GM21737 (cell line): ENCODE measurements at regions not wholly inside any gene's neighbourhood (a gene's known extent, or its start where the extent isn't known, plus 50 kb on each side); places are given as distances from the start of the nearest gene placed in this dataset.
"Not testable (repeated sequence)": the region's sequence is repeated elsewhere in the genome, so short reads cannot be mapped to it uniquely, and the experiment has no call there.

Experiments used
- ATAC-seq: cut with Tn5 transposase; IDR thresholded peaks from one replicate; pipeline ENCODE4 v1.9.1; 2021; ENCODE audit warnings: mild to moderate bottlenecking, moderate library complexity; ENCODE audit not compliant: unreplicated experiment

GRCh38 chr4:81740487-81740886 lies 268.8 kb upstream of the RASGEF1B start:
- ATAC-seq = no peak

GRCh38 chr4:81738891-81739290 lies 267.2 kb upstream of the RASGEF1B start:
- no peak for ATAC-seq

DNA sequence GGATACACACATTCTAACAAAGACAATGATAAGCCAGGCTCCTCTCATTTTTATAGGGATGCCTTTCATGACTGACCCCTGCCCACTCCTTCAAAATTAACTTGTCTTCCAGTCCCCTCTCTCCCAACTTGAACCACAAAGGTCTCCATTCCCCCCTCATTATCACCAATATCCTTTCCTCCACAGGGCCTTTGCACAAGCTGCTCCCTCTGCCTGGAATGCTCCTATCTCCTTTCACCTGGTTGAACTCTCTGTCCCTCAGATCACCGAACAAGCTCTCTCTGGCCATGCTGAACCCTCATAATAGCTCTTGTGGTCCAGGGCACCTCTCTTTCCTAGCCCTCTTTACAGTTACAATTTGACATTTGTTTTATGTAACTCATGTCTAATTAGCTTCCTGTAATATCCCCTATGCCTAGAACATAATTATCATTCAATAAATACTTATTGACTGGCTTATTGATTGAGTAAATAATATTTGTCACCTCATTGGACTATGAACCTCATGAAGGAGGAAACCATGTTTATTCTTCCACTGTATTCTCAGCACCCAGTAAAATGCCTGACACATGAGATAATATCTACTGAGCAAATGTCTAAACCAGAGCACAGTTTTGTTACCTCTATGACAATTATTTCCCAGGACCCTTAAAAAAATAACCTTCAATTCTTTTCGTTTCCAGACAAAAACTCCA lies 266.3 kb upstream of the RASGEF1B start:
- ATAC-seq = no peak

GRCh38 chr4:81736324-81736723 lies 264.6 kb upstream of the RASGEF1B start:
- no peak for ATAC-seq

DNA sequence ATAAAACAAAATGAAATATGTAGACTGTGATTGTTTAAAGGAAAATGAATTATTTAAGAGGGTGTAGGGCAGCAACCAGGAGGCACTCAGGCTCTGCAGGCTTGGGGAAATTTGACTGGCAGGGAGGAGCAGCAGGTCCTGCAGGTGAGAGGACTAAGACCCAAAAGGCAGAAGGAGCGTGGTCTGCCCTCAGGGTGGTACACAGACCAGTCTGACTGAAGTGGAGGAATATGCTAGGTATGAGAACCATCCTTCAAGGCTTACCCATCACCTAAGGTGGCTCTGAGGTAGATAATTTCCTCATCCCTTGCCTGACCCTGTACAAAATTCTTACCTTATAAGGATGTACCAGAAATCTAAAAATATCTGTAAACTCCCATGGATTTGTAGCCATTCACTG lies 261.3 kb upstream of the RASGEF1B start:
- no peak for ATAC-seq

- peak; percentile 97 for ATAC-seq
Measured at GRCh38 chr4:81724925-81725329, 253.2 kb upstream of the RASGEF1B start.

DNA sequence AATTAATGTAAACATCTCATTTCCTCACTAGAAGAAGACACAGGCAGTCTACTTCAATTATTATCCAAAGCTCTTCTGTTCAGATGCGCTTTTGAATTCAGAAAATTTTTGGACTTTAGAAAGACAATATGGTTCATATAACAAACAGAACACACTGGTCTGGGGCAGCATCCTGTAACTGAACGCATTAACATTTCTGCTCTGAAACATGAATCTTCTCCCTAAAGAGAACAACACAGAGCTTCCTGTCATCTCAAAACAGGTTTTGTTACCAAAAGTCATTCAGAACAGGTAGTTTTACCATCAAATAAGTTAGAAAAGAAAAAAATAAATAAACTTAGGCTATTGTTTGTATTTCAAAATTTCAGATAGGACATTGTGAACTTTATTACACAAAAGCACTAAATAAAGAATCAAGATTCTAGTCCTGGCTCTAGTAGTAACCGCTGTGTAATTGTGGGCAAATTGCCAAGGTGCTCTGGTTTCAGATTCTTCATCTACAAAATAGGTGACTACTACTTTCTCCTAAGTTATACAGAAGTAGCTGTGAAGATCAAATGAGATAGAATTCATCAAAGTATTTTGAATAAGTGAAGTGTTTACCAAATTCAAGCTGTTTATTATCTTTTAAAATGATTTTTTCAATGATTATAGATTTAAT lies 252.3 kb upstream of the RASGEF1B start:
- no peak for ATAC-seq

DNA sequence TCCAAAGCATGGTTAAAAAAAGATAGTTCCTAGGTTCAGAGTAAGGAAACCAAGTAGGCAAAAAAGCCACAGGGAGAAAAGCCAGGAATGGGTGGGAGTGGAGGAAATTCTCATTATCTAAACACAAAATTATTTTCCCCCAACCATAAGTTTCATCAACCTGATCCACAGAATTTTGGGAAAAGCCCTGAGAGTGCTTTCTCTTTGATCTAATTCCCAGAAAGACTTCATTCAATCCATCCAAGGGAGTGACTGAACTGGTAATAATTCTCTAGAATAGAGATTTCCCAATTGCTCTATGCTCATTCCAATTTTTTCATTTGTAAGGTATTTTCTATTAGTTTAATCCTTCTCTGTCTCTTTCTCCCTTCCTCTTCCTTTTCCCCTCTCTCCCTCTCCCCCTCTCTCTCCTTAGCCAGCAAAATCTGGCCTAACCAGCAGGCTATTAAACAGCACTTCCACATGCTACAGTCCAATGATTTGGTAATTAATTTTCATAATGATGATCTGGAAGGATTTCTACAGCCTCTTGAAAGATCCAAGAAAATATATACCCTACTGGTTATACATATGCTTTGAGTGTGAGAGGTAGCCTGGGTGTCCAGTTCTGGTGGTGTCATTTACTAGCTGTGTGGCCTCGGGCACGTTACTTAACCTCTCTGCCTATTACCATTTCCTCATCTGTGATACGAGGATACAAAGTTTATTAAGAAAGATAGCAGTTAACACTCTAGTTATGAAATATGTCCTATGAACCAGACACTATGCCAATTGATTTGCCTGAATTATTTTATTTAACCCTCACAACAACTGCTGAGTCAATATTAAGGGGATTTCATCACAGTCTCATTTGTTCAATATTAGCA lies 251.5 kb upstream of the RASGEF1B start:
- no peak for ATAC-seq

DNA sequence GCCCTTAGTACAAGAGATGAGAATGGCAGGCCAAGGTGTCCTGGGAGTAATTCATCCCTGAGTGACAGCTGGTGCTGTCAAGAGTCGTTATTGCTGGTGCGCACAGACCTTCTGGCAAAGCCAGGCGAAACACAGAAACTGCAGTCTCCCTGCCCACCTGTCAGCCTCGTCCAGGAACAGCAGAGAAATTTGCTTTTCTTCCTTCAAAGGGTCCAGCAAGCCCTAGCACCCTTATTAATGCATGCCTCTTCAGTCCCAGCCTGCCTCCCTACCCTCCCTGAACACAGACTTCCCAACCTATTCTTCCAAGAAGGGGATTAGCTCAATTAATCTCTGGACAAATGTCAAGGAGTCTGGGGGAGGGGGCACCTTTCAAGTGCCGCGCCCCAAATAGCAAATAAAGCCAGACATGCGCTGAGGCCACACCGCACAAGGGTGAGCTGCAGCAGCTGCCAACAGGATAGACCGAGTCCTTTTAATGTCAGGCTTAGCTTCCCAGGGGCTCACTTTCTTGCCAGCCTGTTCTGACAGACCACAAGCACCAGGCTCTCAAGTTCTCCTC lies 250.7 kb upstream of the RASGEF1B start:
- no peak for ATAC-seq

- no peak for ATAC-seq
Measured at GRCh38 chr4:81715757-81716156, 244.1 kb upstream of the RASGEF1B start.

- not testable (repeated sequence) for ATAC-seq
Measured at GRCh38 chr4:81715357-81715756, 243.7 kb upstream of the RASGEF1B start.

- no peak for ATAC-seq
Measured at GRCh38 chr4:81714291-81714690, 242.6 kb upstream of the RASGEF1B start.

DNA sequence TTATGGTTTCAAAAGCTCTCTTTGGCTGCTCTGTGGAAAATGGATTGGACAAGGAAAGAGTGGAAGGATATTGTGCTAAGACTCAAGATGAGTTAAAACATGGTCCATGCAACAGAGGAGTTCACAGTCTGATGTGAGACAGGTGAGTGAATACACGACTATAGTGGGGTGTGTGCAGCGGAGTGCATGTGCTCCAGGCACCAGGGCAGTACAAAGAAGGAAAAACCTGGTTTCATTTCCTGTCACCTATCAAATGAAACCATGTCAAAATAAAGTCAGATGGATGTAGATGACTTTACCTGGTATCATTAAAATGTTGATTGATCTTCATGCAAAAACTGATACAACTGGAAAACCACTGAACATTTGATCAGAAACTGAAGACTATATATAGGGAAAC lies 241.0 kb upstream of the RASGEF1B start:
- ATAC-seq = no peak

DNA sequence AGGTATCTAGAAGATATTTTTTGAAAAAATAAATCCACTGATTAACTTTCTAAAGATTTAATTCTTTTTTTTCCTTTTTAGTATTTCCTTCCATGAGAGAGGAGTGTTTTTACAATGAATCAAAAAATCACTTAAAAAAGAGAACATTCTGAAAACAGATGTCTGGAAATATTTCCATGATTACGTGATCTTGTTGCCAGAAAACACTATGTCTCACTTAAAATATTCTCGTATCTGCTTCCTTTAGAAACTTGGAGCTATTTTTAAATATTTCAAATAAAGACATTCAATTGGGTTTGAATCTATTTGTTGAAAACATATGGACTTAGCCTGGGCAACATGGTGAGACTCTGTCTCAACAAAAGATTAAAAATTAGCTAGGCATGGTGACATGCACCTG lies 232.8 kb upstream of the RASGEF1B start:
- no peak for ATAC-seq

GRCh38 chr4:81700189-81700588 lies 228.5 kb upstream of the RASGEF1B start:
- ATAC-seq = no peak

- ATAC-seq = no peak
Measured at GRCh38 chr4:81698538-81699296, 227.0 kb upstream of the RASGEF1B start.

- ATAC-seq = no peak
Measured at GRCh38 chr4:81694176-81694913, 222.6 kb upstream of the RASGEF1B start.

DNA sequence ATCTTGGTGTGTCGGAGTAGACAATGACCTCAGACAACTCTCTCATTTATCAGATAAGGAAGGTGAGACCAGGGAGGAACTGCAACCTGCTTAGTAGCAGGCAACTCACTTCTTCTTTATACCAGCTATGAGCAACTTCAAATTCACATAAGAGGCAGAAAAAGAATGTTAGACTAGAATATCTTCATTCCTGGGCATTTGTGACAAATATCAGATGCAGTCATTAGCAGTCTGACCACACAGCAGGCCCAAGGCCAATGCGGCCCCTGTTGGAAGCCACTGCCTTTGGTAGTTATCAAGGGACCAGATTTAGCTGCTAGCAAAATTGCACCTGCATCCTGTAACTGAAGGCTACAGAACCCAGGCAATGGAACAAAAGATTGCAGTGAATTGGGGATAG lies 219.2 kb upstream of the RASGEF1B start:
- ATAC-seq = no peak

DNA sequence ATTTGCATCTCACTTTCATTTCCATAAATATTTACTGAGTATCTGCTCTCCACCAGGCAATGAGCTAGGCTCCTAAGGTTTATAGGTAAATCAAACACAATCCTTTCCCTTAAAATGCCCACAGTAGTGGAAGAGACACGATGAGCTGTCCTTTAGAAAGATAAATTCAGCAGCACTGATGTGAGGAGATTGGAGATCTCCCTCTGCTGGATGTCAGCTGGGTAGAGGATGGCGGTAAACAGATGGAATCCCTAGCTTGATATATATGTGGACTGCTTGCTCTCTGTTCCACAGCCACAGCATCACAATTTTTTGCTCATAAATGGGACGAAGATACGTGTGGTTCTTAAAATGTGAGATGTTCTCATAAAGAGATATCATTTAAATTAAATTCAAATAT lies 216.4 kb upstream of the RASGEF1B start:
- no peak for ATAC-seq

- ATAC-seq = no peak
Measured at GRCh38 chr4:81687471-81687870, 215.8 kb upstream of the RASGEF1B start.
